ENCODE measurements at regions not wholly inside any gene's neighbourhood (a gene's known extent, or its start where the extent isn't known, plus 50 kb on each side); places are given as distances from the start of the nearest gene placed in this dataset.

DNA sequence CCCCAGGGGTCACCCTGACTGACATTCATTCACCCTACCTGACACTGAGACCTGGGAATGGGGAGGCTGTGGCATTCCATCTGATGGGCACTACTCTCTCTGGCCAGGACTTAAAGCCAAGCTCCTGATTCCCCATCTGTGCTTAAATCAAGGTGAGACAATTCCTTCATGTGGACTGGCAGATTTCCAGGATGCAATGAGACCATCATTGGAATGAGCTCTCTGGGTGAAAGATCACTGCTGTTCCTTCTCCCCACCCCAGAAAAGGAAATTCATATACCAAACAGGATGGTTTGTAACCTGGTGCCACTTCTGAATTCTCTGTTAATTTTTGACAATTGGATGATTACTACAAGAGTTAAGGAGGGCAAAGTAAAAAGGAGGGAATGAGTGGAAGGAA, 354.8 kb downstream of the MID1IP1 start:
- TF ChIP-seq, protein P1, sequence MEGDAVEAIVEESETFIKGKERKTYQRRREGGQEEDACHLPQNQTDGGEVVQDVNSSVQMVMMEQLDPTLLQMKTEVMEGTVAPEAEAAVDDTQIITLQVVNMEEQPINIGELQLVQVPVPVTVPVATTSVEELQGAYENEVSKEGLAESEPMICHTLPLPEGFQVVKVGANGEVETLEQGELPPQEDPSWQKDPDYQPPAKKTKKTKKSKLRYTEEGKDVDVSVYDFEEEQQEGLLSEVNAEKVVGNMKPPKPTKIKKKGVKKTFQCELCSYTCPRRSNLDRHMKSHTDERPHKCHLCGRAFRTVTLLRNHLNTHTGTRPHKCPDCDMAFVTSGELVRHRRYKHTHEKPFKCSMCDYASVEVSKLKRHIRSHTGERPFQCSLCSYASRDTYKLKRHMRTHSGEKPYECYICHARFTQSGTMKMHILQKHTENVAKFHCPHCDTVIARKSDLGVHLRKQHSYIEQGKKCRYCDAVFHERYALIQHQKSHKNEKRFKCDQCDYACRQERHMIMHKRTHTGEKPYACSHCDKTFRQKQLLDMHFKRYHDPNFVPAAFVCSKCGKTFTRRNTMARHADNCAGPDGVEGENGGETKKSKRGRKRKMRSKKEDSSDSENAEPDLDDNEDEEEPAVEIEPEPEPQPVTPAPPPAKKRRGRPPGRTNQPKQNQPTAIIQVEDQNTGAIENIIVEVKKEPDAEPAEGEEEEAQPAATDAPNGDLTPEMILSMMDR (IDR thresholded peaks at IDR 0.05), result no peak
- TF ChIP-seq POLR2A (IDR thresholded peaks at IDR 0.05), result no peak
